Activated CD4-positive, alpha-beta T cell treated with anti-CD3 and anti-CD28 coated beads, Interleukin-2, amount 50 U/mL, for 1 hour (primary cell): ENCODE measurements at regions not wholly inside any gene's neighbourhood (a gene's known extent, or its start where the extent isn't known, plus 50 kb on each side); places are given as distances from the start of the nearest gene placed in this dataset.
"Not testable (repeated sequence)": the region's sequence is repeated elsewhere in the genome, so short reads cannot be mapped to it uniquely, and the experiment has no call there.

Experiments used
- DNase-seq: peaks from one replicate; pipeline ENCODE4 v3.0.0-alpha.2; 2020

- no peak for DNase-seq
Measured at GRCh38 chr4:67035501-67035900, 509.8 kb downstream of the CENPC start.

GRCh38 chr4:67030636-67031035 is 514.7 kb downstream of the CENPC start:
- DNase-seq = no peak

DNA sequence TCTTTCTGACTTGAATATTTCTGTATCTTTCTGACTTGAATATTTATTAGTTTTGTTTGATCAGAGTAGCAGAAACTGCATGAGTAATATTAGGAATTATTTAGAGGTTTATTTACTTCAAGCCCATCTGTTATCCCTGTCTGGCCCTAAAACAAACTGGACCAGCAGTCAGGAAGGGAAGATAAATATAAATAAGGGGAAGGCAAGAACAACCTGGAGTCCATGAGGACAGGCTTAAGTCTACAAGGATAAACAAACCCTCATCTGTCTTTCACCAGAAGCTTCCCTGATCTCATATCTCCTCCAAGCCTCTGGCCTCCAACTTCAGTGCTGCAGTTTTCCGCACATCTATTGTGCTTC is 524.9 kb downstream of the CENPC start:
- no peak for DNase-seq

GRCh38 chr4:67019686-67020437 is 525.4 kb downstream of the CENPC start:
- no peak for DNase-seq

- DNase-seq = no peak
Measured at GRCh38 chr4:67014592-67014991, 530.7 kb downstream of the CENPC start.

- DNase-seq = no peak
Measured at GRCh38 chr4:67006791-67007190, 538.5 kb downstream of the CENPC start.

DNA sequence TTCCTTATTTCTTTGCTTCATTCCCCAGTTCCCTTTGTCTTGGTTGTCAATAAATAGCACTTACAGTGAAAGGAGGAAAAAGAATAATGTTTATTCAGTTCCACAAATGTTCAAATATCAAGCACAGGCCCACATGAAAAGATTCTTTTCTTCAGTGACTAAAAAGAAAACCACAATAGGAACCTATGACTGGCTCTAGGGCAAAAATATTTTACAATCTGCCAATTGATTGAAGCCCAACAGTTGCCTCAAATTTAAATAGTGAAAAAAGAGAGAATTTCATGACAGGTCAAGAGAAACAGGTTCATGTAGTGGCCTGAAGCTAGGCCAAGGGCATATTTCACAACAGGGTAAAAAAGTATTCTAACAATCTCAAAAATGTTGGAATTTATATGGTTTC is 553.8 kb downstream of the CENPC start:
- no peak for DNase-seq

DNA sequence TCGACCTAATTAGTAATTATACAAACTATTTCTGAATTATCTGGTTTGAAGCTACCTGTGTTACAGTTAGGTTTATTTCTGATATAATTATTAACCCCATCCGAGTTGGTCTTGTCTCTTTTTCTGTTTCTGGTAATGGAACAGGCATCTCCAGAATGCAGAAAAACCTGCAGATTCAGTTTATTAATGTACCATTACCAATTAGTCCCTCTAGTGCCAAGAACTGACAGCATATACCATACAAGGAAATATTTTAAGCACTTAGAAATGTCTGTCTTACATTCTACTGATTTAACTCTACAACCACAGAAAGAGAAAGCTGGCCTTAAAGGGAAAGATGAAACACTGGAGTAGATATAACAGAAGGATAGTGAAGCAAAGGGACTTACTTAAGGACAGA is 570.6 kb downstream of the CENPC start:
- DNase-seq = no peak

DNA sequence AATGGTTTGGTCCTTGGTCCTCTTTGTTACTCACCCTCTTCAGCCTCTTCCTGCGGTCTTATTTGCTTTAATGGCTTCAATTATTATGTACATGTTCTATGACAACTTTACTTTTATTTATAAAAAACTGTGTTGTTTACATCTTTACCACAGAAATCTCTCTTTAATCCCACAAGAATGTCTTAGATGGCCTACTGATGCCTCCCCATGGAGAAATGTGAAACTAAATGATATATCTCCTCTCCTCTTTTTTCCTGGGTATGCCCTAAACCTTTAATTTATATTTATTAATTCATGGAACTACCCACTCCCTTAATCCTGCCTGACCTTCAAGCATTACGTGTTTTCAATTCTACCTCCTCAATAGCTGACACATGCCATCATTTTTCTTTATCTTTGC is 573.2 kb downstream of the CENPC start:
- DNase-seq = no peak

GRCh38 chr4:66964467-66964866 is 580.8 kb downstream of the CENPC start:
- DNase-seq = no peak

- no peak for DNase-seq
Measured at GRCh38 chr4:66963084-66963483, 582.2 kb downstream of the CENPC start.

DNA sequence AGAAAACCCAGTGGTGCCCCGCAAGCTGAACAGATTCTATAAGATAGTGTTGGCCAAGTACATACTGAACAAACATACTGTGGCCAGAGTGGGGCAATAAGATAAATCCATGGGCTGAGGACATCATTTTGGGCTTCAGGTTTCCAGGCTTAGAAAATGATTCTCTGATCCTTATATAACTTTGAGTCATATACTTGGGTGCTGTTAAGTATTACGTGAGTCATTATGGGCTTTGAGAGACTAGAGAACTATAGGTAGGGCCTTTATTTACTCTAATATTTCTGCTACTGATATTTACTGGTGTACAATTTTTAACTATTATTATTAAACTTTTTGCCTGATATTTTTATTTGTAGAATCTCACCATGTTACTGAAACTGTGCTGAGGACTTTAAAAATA is 586.1 kb downstream of the CENPC start:
- DNase-seq = no peak

GRCh38 chr4:66956852-66957251 is 588.5 kb downstream of the CENPC start:
- DNase-seq = no peak

GRCh38 chr4:66956426-66956825 is 588.9 kb downstream of the CENPC start:
- no peak for DNase-seq

DNA sequence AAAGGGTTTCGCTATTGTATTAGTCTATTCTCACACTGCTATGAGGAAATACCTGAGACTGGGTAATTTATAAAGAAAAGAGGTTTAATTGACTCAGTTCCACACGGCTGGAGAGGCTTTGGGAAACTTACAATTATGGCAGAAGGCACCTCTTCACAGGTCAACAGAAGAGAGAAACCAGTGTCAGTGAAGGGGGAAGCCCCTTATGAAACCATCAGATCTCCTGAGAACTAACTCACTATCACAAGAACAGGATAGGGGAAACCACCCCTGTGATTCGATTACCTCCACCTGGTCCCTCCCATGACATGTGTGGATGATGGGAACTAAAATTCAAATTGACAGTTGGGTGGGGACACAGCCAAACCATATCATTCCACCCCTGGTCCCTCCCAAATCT is 589.5 kb downstream of the CENPC start:
- DNase-seq = no peak

GRCh38 chr4:66949419-66949818 is 595.9 kb downstream of the CENPC start:
- no peak for DNase-seq

DNA sequence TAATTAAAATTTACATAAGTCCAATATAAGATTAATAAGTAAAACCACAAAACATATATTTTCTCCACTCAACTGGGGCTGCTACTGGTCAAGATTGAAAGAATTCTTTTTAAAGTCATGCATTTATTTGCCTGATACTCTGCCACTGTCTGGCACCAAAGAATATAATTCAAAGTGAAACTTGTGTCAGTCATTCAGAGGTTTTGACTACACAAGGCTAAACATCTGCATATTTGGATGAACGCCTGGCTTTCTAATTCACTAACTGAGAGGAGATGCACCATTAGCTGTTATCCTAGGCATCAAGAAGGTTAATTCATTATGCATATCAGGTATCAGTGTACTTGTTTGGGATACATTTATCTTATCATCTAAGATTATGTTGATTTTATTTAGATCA is 598.5 kb downstream of the CENPC start:
- no peak for DNase-seq

DNA sequence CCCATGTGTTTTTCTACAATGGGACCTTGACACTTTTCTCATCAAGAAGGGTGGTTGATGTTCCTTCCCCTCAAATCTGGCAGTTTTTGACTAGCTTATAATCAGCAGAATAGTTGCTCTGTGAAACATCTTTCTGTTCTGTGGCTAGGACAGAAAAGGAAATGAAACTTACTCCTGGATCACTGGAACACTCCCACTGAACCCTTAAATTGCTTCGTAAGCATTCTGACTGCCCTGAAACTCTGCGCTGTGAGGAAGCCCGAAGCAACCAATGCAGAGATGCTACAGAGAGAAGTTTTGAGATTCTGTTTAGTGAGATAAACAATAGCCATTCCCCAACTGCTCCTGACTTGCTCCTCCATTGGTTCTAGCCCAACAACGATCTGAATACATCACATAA is 602.2 kb downstream of the CENPC start:
- DNase-seq = no peak

DNA sequence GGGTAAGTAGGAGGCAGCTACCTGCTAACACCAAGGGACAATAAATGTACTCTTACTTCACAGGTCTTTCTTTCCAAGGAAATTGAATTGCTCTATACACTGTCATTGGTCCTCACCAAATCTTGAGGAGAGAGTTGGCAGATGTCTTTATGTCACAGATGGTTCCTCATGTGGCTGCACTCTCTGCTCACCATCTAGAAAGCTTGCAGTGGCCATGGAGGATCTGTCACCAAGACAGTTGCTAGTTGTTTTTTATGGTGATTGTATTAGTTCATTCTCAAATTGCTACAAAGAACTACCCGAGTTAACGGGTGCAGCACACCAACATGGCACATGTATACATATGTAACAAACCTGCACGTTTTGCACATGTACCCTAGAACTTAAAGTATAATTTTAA is 613.3 kb downstream of the CENPC start:
- DNase-seq = not testable (repeated sequence)

DNA sequence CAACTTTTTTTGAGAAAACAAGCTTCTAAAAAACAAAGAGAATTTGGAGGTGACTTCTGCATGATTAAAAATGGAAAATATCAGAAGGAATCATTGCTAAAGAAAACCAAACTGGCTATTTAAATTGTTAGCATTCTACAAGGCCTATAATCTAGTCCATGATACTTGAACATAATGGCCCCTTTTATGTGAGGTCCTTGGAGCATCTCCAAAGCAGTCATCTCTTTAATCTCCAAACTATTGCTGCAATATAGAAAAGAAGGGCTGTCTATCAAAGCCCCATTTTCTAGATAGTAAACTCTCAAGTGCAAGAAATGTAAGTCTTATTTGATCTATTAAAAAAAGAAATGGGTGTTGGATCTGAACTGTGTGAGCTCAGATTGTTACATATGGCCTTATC is 615.1 kb downstream of the CENPC start:
- DNase-seq = no peak

- no peak for DNase-seq
Measured at GRCh38 chr4:66929748-66930147, 615.6 kb downstream of the CENPC start.

DNA sequence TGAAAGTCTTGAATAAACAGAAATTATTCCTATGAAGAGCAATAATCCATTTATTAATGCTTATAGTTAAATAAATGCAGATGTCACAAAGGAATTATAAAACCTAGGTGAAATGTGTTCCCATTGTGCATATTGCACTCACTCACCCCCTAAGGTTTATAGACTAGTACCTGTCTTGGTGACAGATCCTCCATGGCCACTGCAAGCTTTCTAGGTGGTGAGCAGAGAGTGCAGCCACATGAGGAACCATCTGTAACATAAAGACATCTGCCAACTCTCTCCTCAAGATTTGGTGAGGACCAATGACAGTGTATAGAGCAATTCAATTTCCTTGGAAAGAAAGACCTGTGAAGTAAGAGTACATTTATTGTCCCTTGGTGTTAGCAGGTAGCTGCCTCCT is 616.4 kb downstream of the CENPC start:
- DNase-seq = not testable (repeated sequence)

GRCh38 chr4:66927937-66928336 is 617.4 kb downstream of the CENPC start:
- DNase-seq = no peak

DNA sequence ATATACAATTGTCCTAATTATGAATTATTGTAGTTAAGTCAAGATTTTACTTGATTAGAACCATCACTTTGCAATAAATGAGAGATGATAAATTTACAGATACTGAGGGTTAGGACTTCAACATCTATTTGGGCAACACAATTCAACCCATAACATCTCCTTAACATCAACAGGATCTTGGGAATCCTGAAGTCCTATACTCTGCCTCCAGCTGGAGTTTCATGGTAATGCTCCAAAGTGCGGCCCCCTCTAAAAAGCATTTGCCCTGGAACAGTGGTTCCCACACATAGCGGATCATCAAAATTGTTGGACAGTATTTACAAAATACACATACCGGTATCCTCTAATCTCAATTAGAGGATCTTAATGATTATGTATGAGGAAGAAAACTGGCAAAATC is 618.6 kb downstream of the CENPC start:
- no peak for DNase-seq

- DNase-seq = no peak
Measured at GRCh38 chr4:66923081-66923865, 622.0 kb downstream of the CENPC start.
